ENCODE measurements at regions not wholly inside any gene's neighbourhood (a gene's known extent, or its start where the extent isn't known, plus 50 kb on each side); places are given as distances from the start of the nearest gene placed in this dataset.

DNA sequence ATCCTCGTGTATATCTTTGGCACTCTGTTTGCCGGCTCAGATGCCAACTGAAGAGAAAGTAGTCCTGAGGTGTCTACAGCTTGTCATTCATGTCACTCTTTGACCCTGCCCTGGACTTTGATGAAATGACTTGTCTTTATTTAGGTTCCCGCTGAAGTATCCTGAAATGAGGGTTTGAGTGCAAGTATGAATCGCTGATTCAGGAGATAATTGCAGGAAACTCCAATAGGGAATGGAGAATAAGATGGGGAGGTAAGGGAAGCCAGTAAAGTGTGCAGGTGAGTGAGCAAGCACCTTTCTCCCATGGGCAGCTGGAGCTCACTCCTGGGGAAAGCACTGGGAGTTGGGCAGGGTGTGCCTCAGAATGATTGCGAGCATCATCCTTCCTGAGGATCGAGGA, 50.3 kb upstream of the ZFR start:
- no peaks in the 10 kb centered on the region for H3K9me3 Mint-ChIP-seq
- no peaks in the 10 kb centered on the region for H3K27me3 Mint-ChIP-seq (ENCODE audit: low read depth)
- H3K4me1 Mint-ChIP-seq (ENCODE audit: low read depth): peaks cover 22% of the 10 kb centered on the region
- H3K36me3 Mint-ChIP-seq (ENCODE audit: low read depth): no peaks in the 10 kb centered on the region
- no peak overlapping the region for H3K4me3 Mint-ChIP-seq
- no peak overlapping the region for H3K27ac Mint-ChIP-seq
